ENCODE measurements at regions not wholly inside any gene's neighbourhood (a gene's known extent, or its start where the extent isn't known, plus 50 kb on each side); places are given as distances from the start of the nearest gene placed in this dataset.
"Not testable (repeated sequence)": the region's sequence is repeated elsewhere in the genome, so short reads cannot be mapped to it uniquely, and the experiment has no call there.

- no peak for DNase-seq
Observed at GRCh38 chr16:26913851-26914250, 152.9 kb upstream of the C16orf82 start.

DNA sequence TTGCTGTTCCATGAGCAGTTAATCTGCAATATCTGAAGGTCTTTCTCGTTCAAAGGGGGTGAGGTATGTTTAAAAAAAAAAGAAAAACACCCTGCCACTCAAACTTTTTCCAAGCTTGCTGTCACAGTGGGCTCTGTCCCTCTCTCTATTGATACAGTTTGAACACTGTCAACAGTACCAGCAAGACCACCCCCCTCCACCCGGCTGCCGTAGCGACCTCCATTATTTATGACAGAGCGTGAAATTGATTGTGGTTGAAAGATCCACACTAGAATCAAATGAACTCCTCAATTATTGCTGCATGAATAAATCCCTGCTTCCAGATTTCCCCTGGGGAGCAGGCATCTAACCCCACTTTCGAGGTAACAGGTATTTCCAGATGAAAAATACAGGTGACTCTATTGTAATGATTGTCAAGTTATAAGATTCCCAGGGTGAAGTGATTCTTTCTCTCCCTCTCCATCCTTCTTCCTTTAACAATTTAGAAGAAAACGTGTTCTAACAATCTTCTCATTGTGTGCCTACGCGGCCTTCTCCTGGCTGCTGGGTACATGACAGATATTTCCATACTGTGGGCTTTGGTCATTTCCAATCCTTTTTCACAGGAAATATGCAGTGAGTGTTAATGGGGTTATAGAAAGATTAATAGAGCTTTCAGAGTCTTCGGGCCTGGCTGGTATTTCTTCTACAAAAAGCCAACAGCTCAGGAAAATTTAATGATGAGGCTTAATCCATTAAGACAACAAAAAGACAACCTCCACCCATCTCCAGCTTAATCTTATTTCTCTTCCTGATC, 135.7 kb upstream of the C16orf82 start:
- no peak for DNase-seq

GRCh38 chr16:26950636-26951035, 116.1 kb upstream of the C16orf82 start:
- DNase-seq = no peak

GRCh38 chr16:26951950-26952349, 114.8 kb upstream of the C16orf82 start:
- no peak for DNase-seq

GRCh38 chr16:26952411-26952810, 114.3 kb upstream of the C16orf82 start:
- DNase-seq = no peak

DNA sequence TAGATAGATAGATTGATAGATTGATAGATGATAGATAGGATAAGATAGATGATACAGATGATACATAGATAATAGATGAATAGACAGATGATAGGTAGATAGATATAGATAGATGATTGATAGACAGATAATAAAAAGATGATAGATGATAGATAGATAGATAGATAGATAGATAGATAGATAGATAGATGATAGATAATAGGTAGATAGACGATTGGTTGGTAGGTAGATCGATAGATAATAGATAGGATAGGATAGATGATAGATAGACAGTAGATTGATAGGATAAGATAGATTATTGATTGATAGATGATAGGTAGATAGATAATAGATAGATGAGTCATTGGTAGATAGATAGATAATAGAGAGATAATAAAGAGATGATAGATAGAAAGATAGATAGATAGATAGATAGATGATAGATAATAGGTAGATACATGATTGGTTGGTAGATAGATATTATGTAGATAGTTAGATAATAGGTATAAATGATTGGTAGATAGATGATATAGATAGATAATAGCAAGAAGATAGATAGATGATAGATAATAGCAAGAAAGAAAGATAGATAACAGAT, 109.4 kb upstream of the C16orf82 start:
- DNase-seq = no peak

- DNase-seq = no peak
Observed at GRCh38 chr16:26959416-26960009, 107.2 kb upstream of the C16orf82 start.

GRCh38 chr16:26961459-26961858, 105.3 kb upstream of the C16orf82 start:
- no peak for DNase-seq

DNA sequence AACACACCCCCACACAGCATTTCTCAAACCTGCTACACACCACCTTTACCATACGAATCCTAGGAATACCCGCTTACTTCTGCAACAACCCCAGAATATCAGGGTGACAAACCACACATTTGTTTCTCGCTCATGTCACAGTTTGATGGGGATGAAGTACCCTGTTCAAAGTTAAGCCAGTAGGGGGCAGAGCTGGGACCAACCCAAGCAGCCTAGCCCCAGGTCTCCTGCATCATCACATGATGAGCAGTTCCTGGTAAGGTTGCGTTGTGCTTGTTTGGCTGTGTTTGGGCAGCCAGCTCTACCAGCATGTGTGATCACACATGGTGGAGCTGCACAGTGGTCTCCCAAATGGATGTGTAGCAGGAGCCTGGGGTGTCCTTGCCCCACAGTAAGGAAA, 103.6 kb upstream of the C16orf82 start:
- peak in 1 of 2 experiments; percentile 8 for DNase-seq

GRCh38 chr16:26969589-26970231, 97.0 kb upstream of the C16orf82 start:
- DNase-seq = no peak

- no peak for DNase-seq
Observed at GRCh38 chr16:26970292-26970691, 96.4 kb upstream of the C16orf82 start.

DNA sequence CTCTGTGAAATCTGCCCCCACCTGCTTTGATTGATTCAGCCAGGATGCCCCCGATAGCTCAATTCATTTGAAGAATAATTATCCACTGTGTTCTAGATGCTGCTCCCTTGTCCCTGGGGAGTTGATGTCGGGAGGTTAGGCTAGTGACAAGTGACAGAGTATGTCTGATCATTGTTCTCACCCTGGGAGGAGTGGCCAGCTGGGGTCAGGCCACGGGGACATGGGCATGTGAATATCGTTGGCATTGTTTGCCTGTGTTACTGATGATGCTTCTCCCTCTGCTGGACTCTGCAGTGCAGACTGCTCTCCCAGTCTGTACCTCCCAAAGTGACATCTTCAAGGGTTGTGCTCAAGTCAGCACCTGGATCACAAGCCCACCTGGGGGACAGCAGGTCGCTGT, 89.9 kb upstream of the C16orf82 start:
- DNase-seq = no peak

DNA sequence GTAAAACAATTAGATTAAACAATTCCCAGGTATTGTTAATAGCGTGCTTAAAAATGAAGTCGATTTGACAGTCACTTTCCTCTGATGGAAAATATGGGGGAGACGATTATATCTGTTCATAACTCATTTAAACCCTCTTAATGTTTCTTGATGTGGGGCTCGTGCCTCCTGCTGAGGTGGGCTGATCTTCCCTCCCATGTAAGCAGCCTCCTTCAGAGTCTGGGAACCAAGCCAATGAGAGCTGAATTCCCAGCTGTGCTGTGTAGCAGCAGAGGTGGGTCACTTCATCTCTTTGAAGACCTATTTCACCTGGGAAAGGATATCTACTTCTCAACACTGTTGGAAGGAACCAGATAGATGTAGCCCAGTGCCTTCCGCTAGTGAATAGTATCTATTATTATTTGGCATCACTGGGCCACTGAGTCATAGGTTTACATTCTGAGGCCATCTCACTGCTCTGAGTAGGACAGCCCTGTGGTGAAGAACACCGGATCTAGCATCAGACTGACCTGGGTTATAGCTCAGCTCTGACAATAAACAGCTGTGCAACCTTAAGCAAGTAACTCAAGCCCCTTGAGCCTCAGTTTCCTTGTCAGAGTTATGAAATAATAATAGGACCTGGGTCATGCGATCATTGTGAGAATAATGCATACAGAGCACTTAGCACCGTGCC, 85.3 kb upstream of the C16orf82 start:
- no peak for DNase-seq

- no peak for DNase-seq
Observed at GRCh38 chr16:26982422-26982821, 84.3 kb upstream of the C16orf82 start.

- DNase-seq = no peak
Observed at GRCh38 chr16:26983426-26983825, 83.3 kb upstream of the C16orf82 start.

DNA sequence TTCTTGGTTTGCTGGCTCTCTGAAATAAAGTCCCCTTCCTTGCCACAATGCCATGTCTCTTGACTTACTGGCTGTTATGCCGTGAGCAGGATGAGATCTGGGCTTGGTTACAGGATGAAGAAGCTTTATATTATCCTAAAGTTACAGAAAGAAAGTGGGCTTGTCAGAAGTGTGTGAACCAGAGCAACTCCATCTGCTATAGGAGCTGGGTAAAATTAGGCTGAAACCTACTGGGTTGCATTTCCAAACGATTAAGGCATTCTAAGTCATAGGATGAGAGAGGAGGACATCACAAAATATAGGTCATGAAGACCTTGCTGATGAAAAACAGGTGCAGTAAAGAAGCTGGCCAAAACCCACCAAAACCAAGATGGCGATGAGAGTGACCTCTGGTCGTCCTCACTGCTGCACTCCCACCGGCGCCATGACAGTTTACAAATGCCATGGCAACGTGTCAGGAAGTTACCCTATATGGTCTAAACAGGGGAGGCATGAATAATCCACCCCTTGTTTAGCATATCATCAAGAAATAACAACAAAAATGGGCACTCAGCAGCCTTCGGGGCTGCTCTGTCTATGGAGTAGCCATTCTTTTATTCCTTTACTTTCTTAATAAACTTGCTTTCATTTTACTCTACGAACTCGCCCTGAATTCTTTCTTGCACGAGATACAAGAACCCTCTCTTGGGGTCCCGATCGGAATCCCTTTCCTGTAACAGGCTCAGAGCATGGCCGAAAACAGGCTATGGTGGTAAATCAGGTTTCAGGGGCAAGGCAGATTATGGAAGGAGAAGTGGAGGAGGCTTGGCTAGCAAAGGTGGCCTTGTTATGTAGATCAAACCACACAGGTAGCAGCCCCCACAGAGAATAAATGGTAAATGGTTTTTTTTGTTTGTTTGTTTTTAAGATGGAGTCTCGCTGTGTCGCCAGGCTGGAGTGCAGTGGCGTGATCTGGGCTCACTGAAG, 81.3 kb upstream of the C16orf82 start:
- DNase-seq = no peak

GRCh38 chr16:26987597-26988010, 79.1 kb upstream of the C16orf82 start:
- no peak for DNase-seq

DNA sequence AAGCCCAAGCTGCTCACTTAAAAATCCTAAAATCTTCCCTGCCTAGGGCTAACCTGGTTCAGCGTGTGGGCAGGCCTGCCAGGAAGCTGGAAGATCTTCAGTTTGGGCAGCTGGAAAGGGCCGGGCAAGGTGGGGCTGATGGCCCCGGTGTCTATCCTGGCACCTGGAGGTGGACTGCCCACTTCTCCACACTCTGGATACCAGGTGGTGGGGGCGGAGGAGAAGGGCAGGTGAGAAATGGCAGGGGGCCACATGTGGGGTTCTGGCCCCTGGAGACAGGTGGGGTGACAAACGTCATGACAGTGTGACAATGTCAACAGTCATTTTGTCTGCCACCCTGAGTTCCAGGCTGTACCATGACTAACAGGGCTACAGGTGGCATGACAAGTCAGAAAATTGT, 78.5 kb upstream of the C16orf82 start:
- DNase-seq = no peak

DNA sequence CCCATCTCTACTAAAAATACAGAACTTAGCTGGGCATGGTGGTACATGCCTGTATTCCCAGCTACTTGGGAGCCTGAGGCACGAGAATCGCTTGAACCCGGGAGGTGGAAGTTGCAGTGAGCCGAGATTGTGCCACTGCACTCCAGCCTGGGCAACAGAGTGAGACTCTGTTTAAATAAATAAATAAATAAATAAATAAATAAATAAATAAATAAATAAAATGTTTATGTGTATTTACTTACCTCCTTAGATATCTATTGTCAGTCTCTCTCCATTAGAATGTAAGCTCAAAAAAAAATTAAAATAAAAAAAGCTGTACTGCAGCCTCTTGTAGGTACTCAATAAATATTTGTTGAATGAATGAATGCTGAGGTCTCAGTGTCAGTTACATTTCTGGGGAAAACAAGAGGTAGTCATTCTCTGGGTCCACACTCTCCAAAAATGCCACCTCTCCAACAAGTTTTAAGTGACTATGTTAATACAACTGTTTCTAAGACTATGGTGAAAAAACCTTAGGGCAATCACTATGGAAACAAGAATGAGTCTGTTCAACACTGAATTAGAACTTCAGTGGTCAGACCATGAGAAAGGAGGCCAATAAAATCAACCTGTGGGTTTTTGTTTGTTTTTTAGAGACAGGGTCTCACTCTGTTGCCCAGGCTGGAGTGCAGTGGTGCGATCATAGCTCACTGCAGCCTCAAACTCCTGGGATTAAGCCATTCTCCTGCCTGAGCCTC, 76.2 kb upstream of the C16orf82 start:
- not testable (repeated sequence) for DNase-seq

DNA sequence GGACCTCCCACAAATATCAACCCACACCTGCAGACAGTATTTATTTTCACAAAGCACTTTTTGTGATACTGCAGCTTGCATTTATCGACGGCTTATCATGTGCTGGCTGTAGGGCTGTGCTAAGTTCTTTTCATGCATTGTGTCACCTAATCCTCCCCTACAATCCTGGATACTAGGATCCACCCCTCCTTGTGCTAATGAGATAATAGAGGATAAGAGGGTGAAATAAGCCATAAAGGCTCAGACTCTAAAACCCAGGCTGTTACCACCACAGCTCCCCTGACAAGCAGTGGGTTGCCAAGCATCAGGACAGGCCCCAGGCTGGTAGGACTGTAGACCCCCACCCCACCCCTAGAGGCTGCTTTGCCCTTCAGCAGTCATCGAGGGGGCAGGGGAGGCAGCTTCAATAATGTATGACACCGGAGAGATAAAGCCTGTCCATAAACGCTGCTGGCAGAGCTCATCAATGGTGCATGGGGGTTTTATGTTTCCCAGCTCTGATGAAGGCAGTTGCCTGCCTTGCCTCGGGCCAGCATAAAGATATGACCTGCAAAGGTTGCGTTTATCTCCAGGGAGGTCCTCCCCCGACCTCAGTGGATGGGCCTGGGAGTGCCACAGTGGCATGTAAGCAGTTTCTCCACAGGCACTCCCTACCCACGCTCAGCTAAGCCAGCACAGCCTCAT, 73.9 kb upstream of the C16orf82 start:
- DNase-seq = no peak

- no peak for DNase-seq
Observed at GRCh38 chr16:26993511-26993910, 73.2 kb upstream of the C16orf82 start.
